ENCODE measurements at regions not wholly inside any gene's neighbourhood (a gene's known extent, or its start where the extent isn't known, plus 50 kb on each side); places are given as distances from the start of the nearest gene placed in this dataset.

- no peak for DNase-seq (ENCODE audit: low spot score)
- peaks cover 6% of the 10 kb centered on the region for H3K9me3 Mint-ChIP-seq (ENCODE audit: low read depth)
- TF ChIP-seq, protein P1, sequence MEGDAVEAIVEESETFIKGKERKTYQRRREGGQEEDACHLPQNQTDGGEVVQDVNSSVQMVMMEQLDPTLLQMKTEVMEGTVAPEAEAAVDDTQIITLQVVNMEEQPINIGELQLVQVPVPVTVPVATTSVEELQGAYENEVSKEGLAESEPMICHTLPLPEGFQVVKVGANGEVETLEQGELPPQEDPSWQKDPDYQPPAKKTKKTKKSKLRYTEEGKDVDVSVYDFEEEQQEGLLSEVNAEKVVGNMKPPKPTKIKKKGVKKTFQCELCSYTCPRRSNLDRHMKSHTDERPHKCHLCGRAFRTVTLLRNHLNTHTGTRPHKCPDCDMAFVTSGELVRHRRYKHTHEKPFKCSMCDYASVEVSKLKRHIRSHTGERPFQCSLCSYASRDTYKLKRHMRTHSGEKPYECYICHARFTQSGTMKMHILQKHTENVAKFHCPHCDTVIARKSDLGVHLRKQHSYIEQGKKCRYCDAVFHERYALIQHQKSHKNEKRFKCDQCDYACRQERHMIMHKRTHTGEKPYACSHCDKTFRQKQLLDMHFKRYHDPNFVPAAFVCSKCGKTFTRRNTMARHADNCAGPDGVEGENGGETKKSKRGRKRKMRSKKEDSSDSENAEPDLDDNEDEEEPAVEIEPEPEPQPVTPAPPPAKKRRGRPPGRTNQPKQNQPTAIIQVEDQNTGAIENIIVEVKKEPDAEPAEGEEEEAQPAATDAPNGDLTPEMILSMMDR (IDR thresholded peaks at IDR 0.05) = no peak
- no peak overlapping the region for H3K4me3 Mint-ChIP-seq (ENCODE audit: unreplicated experiment)
- H3K27me3 Mint-ChIP-seq (ENCODE audit: low read depth) = no peaks in the 10 kb centered on the region
- no peak overlapping the region for H3K27ac Mint-ChIP-seq (ENCODE audit: unreplicated experiment)
- no peaks in the 10 kb centered on the region for H3K36me3 Mint-ChIP-seq (ENCODE audit: low read depth)
- peaks cover 6% of the 10 kb centered on the region for H3K4me1 Mint-ChIP-seq (ENCODE audit: low read depth)
These were observed 119.4 kb upstream of the C1GALT1C1 start for GRCh38 chrX:120749141-120749846.

GRCh38 chrX:120746153-120746552 lies 116.3 kb upstream of the C1GALT1C1 start:
- peaks cover 6% of the 10 kb centered on the region for H3K4me1 Mint-ChIP-seq (ENCODE audit: low read depth)
- no peak overlapping the region for H3K4me3 Mint-ChIP-seq (ENCODE audit: unreplicated experiment)
- H3K27ac Mint-ChIP-seq (ENCODE audit: unreplicated experiment) = no peak overlapping the region
- no peak for DNase-seq (ENCODE audit: low spot score)
- no peaks in the 10 kb centered on the region for H3K27me3 Mint-ChIP-seq (ENCODE audit: low read depth)
- peaks cover 7% of the 10 kb centered on the region for H3K9me3 Mint-ChIP-seq (ENCODE audit: low read depth)
- H3K36me3 Mint-ChIP-seq (ENCODE audit: low read depth) = no peaks in the 10 kb centered on the region
- TF ChIP-seq, protein P1 (IDR thresholded peaks at IDR 0.05) = no peak

- TF ChIP-seq, protein P1 (IDR thresholded peaks at IDR 0.05) = no peak
- Mint-ChIP-seq H3K27ac (ENCODE audit: unreplicated experiment) (no peak overlapping the region), H3K9me3 (ENCODE audit: low read depth) (peaks cover 7% of the 10 kb centered on the region), H3K4me1 (ENCODE audit: low read depth) (peaks cover 3% of the 10 kb centered on the region), H3K36me3 (ENCODE audit: low read depth) (no peaks in the 10 kb centered on the region), H3K4me3 (ENCODE audit: unreplicated experiment) (no peak overlapping the region), H3K27me3 (ENCODE audit: low read depth) (no peaks in the 10 kb centered on the region)
- no peak for DNase-seq (ENCODE audit: low spot score)
These were observed 113.3 kb upstream of the C1GALT1C1 start for GRCh38 chrX:120742946-120743665.

GRCh38 chrX:120741452-120741851 lies 111.6 kb upstream of the C1GALT1C1 start:
- Mint-ChIP-seq H3K4me1 (ENCODE audit: low read depth) (peaks cover 12% of the 10 kb centered on the region), H3K27ac (ENCODE audit: unreplicated experiment) (no peak overlapping the region), H3K27me3 (ENCODE audit: low read depth) (no peaks in the 10 kb centered on the region), H3K4me3 (ENCODE audit: unreplicated experiment) (no peak overlapping the region), H3K9me3 (ENCODE audit: low read depth) (peaks cover 13% of the 10 kb centered on the region), H3K36me3 (ENCODE audit: low read depth) (no peaks in the 10 kb centered on the region)
- TF ChIP-seq, protein P1 (IDR thresholded peaks at IDR 0.05) = no peak
- DNase-seq (ENCODE audit: low spot score) = no peak

- TF ChIP-seq, protein P1 (IDR thresholded peaks at IDR 0.05) = no peak
- H3K27ac Mint-ChIP-seq (ENCODE audit: unreplicated experiment) = no peak overlapping the region
- peaks cover 14% of the 10 kb centered on the region for H3K4me1 Mint-ChIP-seq (ENCODE audit: low read depth)
- DNase-seq (ENCODE audit: low spot score) = no peak
- peaks cover 12% of the 10 kb centered on the region for H3K9me3 Mint-ChIP-seq (ENCODE audit: low read depth)
- H3K4me3 Mint-ChIP-seq (ENCODE audit: unreplicated experiment) = no peak overlapping the region
- H3K27me3 Mint-ChIP-seq (ENCODE audit: low read depth) = no peaks in the 10 kb centered on the region
- H3K36me3 Mint-ChIP-seq (ENCODE audit: low read depth) = no peaks in the 10 kb centered on the region
These were observed 110.2 kb upstream of the C1GALT1C1 start for GRCh38 chrX:120740072-120740471.

Data from chondrocyte (in vitro differentiated cells).